GM10266 (cell line): ENCODE measurements at regions not wholly inside any gene's neighbourhood (a gene's known extent, or its start where the extent isn't known, plus 50 kb on each side); places are given as distances from the start of the nearest gene placed in this dataset.

Experiments
- DNase-seq: peaks from one replicate; pipeline ENCODE4 v3.0.0; 2012; ENCODE audit errors: extremely low spot score
- CTCF ChIP-seq: IDR thresholded peaks from 2 replicates; pipeline ENCODE4 v1.5.1; 2012; ENCODE audit warnings: mild to moderate bottlenecking, low read depth; ENCODE audit not compliant: control insufficient read depth, insufficient read depth; ENCODE audit errors: missing control alignments

GRCh38 chr17:68790492-68790891, 164.7 kb downstream of the ABCA8 start:
- TF ChIP-seq CTCF = no peak

GRCh38 chr17:68789203-68789962, 165.8 kb downstream of the ABCA8 start:
- no peak for TF ChIP-seq CTCF
- DNase-seq = no peak

More at GRCh38 chr17:68790492-68790891, 164.7 kb downstream of the ABCA8 start:
- no peak for DNase-seq

GRCh38 chr17:68785565-68786486, 169.4 kb downstream of the ABCA8 start:
- no peak for TF ChIP-seq CTCF
- DNase-seq = no peak

- TF ChIP-seq CTCF = no peak
- DNase-seq = no peak
Observed at GRCh38 chr17:68784431-68784830, 170.8 kb downstream of the ABCA8 start.

- TF ChIP-seq CTCF = no peak
- no peak for DNase-seq
Observed at GRCh38 chr17:68783861-68784260, 171.3 kb downstream of the ABCA8 start.

- DNase-seq = no peak
- no peak for TF ChIP-seq CTCF
Observed at GRCh38 chr17:68782789-68783188, 172.4 kb downstream of the ABCA8 start.

GRCh38 chr17:68780596-68780995, 174.6 kb downstream of the ABCA8 start:
- no peak for DNase-seq
- TF ChIP-seq CTCF = no peak
